ENCODE measurements at regions not wholly inside any gene's neighbourhood (a gene's known extent, or its start where the extent isn't known, plus 50 kb on each side); places are given as distances from the start of the nearest gene placed in this dataset.
"Not testable (repeated sequence)": the region's sequence is repeated elsewhere in the genome, so short reads cannot be mapped to it uniquely, and the experiment has no call there.

DNA sequence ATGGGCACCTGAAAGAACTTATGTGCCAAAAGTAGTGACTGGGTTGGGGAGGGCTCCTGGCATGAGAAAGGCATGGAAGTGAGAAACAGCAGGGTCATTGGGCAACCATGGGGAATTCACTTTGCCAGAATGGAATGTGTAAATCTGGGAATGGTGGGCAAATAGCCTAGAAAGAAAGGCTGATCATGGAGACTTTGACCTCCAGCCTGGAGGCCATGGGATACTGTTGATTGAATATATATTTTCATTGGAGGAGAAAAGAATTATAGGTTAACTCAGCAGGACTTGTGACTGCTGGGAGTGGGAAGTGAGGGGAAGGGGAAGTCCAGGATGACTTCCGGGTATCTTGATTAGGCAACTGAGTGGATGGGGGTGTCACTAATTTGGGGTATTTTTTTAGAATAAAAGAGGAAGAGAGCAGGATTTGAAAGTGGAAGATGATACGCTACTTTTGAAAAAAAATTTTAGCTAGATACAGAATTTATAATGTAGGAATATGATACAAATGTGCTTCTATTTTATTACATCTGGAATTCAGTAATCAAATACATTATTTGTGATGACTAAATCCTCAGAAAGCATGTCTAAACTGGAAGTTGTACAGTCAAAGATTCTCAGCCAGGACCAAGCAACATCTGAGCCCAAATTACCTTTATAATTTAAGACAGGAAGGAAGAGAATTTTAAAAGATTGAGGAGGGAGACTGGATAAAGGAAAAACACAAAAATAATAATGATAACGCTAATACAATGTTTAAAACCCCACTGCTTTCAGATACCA, 116.2 kb downstream of the GATA6 start:
- H3K4me3 ChIP-seq: no peak overlapping the region
- TF ChIP-seq EP300 (IDR thresholded peaks at IDR 0.05) (no peak), POLR2A (IDR thresholded peaks at IDR 0.05) (no peak), POLR2AphosphoS5 (IDR thresholded peaks at IDR 0.05) (no peak)
- TF ChIP-seq, protein P1, sequence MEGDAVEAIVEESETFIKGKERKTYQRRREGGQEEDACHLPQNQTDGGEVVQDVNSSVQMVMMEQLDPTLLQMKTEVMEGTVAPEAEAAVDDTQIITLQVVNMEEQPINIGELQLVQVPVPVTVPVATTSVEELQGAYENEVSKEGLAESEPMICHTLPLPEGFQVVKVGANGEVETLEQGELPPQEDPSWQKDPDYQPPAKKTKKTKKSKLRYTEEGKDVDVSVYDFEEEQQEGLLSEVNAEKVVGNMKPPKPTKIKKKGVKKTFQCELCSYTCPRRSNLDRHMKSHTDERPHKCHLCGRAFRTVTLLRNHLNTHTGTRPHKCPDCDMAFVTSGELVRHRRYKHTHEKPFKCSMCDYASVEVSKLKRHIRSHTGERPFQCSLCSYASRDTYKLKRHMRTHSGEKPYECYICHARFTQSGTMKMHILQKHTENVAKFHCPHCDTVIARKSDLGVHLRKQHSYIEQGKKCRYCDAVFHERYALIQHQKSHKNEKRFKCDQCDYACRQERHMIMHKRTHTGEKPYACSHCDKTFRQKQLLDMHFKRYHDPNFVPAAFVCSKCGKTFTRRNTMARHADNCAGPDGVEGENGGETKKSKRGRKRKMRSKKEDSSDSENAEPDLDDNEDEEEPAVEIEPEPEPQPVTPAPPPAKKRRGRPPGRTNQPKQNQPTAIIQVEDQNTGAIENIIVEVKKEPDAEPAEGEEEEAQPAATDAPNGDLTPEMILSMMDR (IDR thresholded peaks at IDR 0.05): no peak
- H3K36me3 ChIP-seq: no peaks in the 10 kb centered on the region
- DNase-seq (no peak), ATAC-seq (ENCODE audit: low FRiP score in 2 of 2) (peak in 1 of 2 donors; percentile 30)
- H3K4me1 ChIP-seq: peaks cover 8 to 22% (median 18%) of the 10 kb centered on the region in 4 donors
- WGBS, 2 donors: 54 to 59% methylated on average over 3 of the region's 3 CpGs
- no peaks in the 10 kb centered on the region for H3K27me3 ChIP-seq
- no peaks in the 10 kb centered on the region for H3K9me3 ChIP-seq
- H3K27ac ChIP-seq: no peak overlapping the region

DNA sequence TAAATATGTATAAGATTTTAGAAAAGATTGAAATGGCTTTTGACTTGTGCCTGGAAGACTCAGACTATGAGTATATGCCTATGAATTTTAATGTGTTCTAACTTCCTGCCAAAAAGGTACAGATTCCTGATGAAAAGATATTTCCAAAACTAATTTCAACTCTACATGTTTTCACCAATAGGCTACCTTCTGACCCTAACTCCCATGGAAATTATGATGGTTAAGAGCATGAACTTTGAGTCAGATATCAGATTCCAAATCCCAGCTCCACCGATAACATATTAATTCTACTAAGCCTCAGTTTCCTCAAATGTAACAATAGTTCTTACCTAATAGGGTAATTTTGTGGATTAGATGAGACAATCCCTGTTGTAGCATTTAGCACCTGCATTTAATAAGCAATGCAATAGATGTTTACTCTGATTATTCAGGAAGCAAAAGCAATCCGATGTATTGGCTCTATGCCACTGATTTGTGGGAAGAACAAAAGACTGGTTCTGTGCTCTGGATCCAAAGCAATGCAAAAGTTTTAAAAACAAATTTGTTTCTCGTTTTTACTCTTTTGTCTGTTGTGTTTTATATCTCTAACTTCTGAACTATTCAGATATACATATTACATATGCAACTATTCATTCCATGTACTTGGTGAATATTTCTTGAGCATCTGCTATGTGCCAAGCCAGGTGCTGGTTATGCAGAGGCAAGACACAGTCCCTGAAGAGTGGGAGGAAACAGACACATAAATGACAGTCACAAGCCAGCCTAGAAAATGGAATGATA, 115.4 kb downstream of the GATA6 start:
- no peak for ATAC-seq (ENCODE audit: low FRiP score in 2 of 2)
- Histone ChIP-seq H3K4me3 (no peak overlapping the region), H3K27ac (no peak overlapping the region), H3K9me3 (no peaks in the 10 kb centered on the region), H3K27me3 (no peaks in the 10 kb centered on the region), H3K36me3 (no peaks in the 10 kb centered on the region), H3K4me1 (peaks cover 8 to 22% (median 18%) of the 10 kb centered on the region in 4 donors)
- 65 to 73% methylated on average over 3 of the region's 3 CpGs for WGBS, 2 donors
- TF ChIP-seq, protein P1 (IDR thresholded peaks at IDR 0.05): no peak
- no peak for TF ChIP-seq EP300 (IDR thresholded peaks at IDR 0.05)
- TF ChIP-seq POLR2AphosphoS5 (IDR thresholded peaks at IDR 0.05): no peak
- TF ChIP-seq POLR2A (IDR thresholded peaks at IDR 0.05): no peak
- DNase-seq: no peak

DNA sequence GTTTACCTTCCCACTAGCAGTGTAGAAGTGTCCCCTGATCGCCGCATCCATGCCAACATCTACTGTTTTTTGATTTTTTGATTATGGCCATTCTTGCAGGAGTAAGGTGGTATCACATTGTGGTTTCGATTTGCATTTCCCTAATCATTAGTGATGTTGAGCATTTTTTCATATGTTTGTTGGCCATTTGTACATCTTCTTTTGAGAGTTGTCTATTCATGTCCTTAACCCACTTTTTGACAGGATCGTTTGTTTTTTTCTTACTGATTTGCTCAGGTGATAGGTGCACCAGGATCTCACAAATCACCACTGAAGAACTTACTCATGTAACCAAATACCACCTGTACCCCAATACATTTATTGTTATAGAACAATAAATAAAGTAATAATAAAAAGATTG, 114.5 kb downstream of the GATA6 start:
- DNase-seq; H3K4me3 ChIP-seq; H3K36me3 ChIP-seq; H3K27me3 ChIP-seq; ATAC-seq (ENCODE audit: low FRiP score in 2 of 2); H3K9me3 ChIP-seq; H3K27ac ChIP-seq: not testable (repeated sequence)
- 92 to 98% methylated on average over 4 of the region's 4 CpGs for WGBS, 2 donors
- peaks cover 8 to 22% (median 18%) of the 10 kb centered on the region in 4 donors for H3K4me1 ChIP-seq

DNA sequence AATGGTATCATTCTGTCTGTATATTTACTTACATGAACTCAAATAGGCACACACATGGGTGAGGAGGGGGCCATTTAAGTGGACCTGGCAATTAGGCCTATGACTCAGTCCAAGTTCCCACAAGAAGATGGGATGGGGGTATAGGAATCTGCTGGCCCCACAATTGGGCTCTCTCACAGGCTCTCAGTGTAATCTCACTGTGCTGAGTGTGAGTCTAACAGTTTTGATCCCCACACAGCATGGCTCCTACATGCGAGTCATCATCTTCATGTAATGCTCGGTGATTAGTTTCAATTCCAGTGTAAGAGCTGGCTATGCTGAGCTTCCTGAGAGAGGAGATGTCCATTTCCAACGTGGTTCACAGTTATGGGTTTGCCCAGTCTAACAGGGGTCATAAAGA, 114.0 kb downstream of the GATA6 start:
- Histone ChIP-seq H3K27ac (peak overlapping the region in 1 of 4 donors; percentile 68), H3K4me1 (peaks cover 8 to 22% (median 18%) of the 10 kb centered on the region in 4 donors), H3K4me3 (no peak overlapping the region), H3K27me3 (no peaks in the 10 kb centered on the region), H3K9me3 (no peaks in the 10 kb centered on the region), H3K36me3 (no peaks in the 10 kb centered on the region)
- TF ChIP-seq, protein P1 (IDR thresholded peaks at IDR 0.05): no peak
- TF ChIP-seq POLR2AphosphoS5 (IDR thresholded peaks at IDR 0.05) (no peak), EP300 (IDR thresholded peaks at IDR 0.05) (no peak), POLR2A (IDR thresholded peaks at IDR 0.05) (no peak)
- ATAC-seq (ENCODE audit: low FRiP score in 2 of 2) (no peak), DNase-seq (no peak)
- WGBS, 2 donors: 79 to 90% methylated on average over 3 of the region's 3 CpGs

DNA sequence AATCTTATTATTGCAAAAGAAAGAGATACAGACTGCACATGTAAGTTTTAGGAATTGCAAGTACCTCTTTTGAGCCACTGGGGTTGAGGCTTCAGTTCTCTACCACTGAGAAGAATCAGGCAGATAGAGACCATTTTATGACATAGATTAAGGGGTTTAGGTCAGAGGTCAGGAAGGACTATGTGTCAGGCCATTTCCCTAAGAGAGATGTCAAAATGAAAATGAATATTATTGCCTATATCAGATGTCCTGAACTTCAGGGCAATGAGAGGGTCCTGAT, 113.7 kb downstream of the GATA6 start:
- H3K4me1 ChIP-seq: peaks cover 8 to 22% (median 18%) of the 10 kb centered on the region in 4 donors
- no peak overlapping the region for H3K4me3 ChIP-seq
- no peak for ATAC-seq (ENCODE audit: low FRiP score in 2 of 2)
- H3K27me3 ChIP-seq: no peaks in the 10 kb centered on the region
- no peaks in the 10 kb centered on the region for H3K36me3 ChIP-seq
- no peaks in the 10 kb centered on the region for H3K9me3 ChIP-seq
- TF ChIP-seq, protein P1 (IDR thresholded peaks at IDR 0.05): peak in 1 of 6 experiments; percentile 26
- no peak for TF ChIP-seq EP300 (IDR thresholded peaks at IDR 0.05)
- no peak for DNase-seq
- H3K27ac ChIP-seq: peak overlapping the region in 2 of 4 donors; percentile 20 to 68
